Colonic mucosa (tissue), 4 donors: ENCODE measurements at regions not wholly inside any gene's neighbourhood (a gene's known extent, or its start where the extent isn't known, plus 50 kb on each side); places are given as distances from the start of the nearest gene placed in this dataset.

Experiments
- DNase-seq: peaks from one replicate; pipeline ENCODE4 v3.0.0-alpha.2; 2020
- H3K27ac ChIP-seq: fragments of 200-600 bp; one replicate; pipeline ENCODE4 v1.8.0; 2021
- H3K27me3 ChIP-seq: fragments of 200-600 bp; one replicate; pipeline ENCODE4 v1.8.0; 2021
- H3K36me3 ChIP-seq: fragments of 200-600 bp; one replicate; pipeline ENCODE4 v1.8.0; 2021
- H3K4me1 ChIP-seq: fragments of 200-600 bp; one replicate; pipeline ENCODE4 v1.8.0; 2021; ENCODE audit warnings: mild to moderate bottlenecking
- H3K4me3 ChIP-seq: fragments of 200-600 bp; one replicate; pipeline ENCODE4 v1.8.0; 2021
- H3K9ac ChIP-seq, 2 donors: one replicate each; pipeline ENCODE4 v1.7.0; 2013; ENCODE audit warnings: control low read depth in 2 of 2, low read depth in 2 of 2, low read length in 2 of 2
- H3K9me3 ChIP-seq: fragments of 200-600 bp; one replicate; pipeline ENCODE4 v1.8.0; 2021
- intact Hi-C: fragments of 100-400 bp; cut with DNase I; formaldehyde crosslinking; loops from one replicate; pipeline ENCODE4 v1.14.1; 2022
- TF ChIP-seq, protein P1 (sequence below): fragments of 200-600 bp; IDR thresholded peaks from one replicate; pipeline ENCODE4 v1.8.0; 2022; ENCODE audit warnings: antibody characterized with exemption, mild to moderate bottlenecking
- donor health status: healthy.
- donor health status: DM: no; HTN: no; CAD: no.
- donor health status: DM: no; HTN: no; CAD: no.

GRCh38 chr3:34067536-34068051 lies 269.2 kb downstream of the PDCD6IP start:
- intact Hi-C loops, result no loop called here
- Histone ChIP-seq H3K9me3 (no peaks in the 10 kb centered on the region), H3K4me1 (no peaks in the 10 kb centered on the region), H3K27ac (no peak overlapping the region), H3K36me3 (no peaks in the 10 kb centered on the region), H3K9ac (no peak overlapping the region), H3K27me3 (no peaks in the 10 kb centered on the region), H3K4me3 (no peak overlapping the region)
- DNase-seq, result no peak
- TF ChIP-seq, protein P1, sequence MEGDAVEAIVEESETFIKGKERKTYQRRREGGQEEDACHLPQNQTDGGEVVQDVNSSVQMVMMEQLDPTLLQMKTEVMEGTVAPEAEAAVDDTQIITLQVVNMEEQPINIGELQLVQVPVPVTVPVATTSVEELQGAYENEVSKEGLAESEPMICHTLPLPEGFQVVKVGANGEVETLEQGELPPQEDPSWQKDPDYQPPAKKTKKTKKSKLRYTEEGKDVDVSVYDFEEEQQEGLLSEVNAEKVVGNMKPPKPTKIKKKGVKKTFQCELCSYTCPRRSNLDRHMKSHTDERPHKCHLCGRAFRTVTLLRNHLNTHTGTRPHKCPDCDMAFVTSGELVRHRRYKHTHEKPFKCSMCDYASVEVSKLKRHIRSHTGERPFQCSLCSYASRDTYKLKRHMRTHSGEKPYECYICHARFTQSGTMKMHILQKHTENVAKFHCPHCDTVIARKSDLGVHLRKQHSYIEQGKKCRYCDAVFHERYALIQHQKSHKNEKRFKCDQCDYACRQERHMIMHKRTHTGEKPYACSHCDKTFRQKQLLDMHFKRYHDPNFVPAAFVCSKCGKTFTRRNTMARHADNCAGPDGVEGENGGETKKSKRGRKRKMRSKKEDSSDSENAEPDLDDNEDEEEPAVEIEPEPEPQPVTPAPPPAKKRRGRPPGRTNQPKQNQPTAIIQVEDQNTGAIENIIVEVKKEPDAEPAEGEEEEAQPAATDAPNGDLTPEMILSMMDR, result no peak

- H3K4me1 ChIP-seq, result no peaks in the 10 kb centered on the region
- intact Hi-C loops, result no loop called here
- TF ChIP-seq, protein P1, result no peak
These were observed 270.1 kb downstream of the PDCD6IP start for GRCh38 chr3:34068505-34068904.

GRCh38 chr3:34070831-34071585 lies 272.6 kb downstream of the PDCD6IP start:
- H3K27ac ChIP-seq, result no peak overlapping the region
- intact Hi-C loops, result no loop called here
- H3K36me3 ChIP-seq, result no peaks in the 10 kb centered on the region
- H3K9ac ChIP-seq, result no peak overlapping the region
- H3K4me3 ChIP-seq, result no peak overlapping the region
- TF ChIP-seq, protein P1, result no peak
- H3K4me1 ChIP-seq, result no peaks in the 10 kb centered on the region
- H3K27me3 ChIP-seq, result no peaks in the 10 kb centered on the region
- H3K9me3 ChIP-seq, result no peaks in the 10 kb centered on the region
- DNase-seq, result no peak

More at GRCh38 chr3:34068505-34068904, 270.1 kb downstream of the PDCD6IP start:
- Histone ChIP-seq H3K36me3 (no peaks in the 10 kb centered on the region), H3K9ac (no peak overlapping the region), H3K9me3 (no peaks in the 10 kb centered on the region), H3K27ac (no peak overlapping the region), H3K27me3 (no peaks in the 10 kb centered on the region), H3K4me3 (no peak overlapping the region)
- no peak for DNase-seq

GRCh38 chr3:34072297-34072696 lies 273.9 kb downstream of the PDCD6IP start:
- TF ChIP-seq, protein P1, result no peak
- Histone ChIP-seq H3K27ac (no peak overlapping the region), H3K4me1 (no peaks in the 10 kb centered on the region), H3K4me3 (no peak overlapping the region), H3K36me3 (no peaks in the 10 kb centered on the region), H3K9ac (no peak overlapping the region), H3K27me3 (no peaks in the 10 kb centered on the region), H3K9me3 (no peaks in the 10 kb centered on the region)
- no peak for DNase-seq
- intact Hi-C loops, result no loop called here

DNA sequence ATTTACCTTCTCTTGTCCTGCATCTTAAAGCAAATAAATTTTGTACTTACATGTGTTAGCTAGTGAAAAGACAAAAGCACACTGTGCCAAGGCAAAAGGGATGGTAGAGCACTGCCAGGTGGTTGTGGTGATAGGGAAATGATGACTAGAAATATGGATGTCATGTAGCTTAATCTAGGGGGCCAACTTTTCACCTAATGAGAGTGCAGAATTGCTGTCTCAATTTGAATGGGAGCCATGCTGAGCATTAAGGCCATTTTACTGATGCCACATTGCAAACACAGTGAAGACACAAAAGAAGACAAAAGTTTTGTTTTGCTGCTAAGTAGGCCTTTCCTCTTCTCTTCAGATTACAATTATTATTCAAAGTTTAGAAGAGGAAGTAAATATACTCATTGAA lies 274.7 kb downstream of the PDCD6IP start:
- intact Hi-C loops, result no loop called here
- Histone ChIP-seq H3K27ac (no peak overlapping the region), H3K4me1 (no peaks in the 10 kb centered on the region), H3K9me3 (no peaks in the 10 kb centered on the region), H3K36me3 (no peaks in the 10 kb centered on the region), H3K9ac (no peak overlapping the region), H3K27me3 (no peaks in the 10 kb centered on the region), H3K4me3 (no peak overlapping the region)
- DNase-seq, result no peak
- TF ChIP-seq, protein P1, result no peak
